ENCODE measurements at regions not wholly inside any gene's neighbourhood (a gene's known extent, or its start where the extent isn't known, plus 50 kb on each side); places are given as distances from the start of the nearest gene placed in this dataset.

GRCh38 chr3:67788396-67788795 lies 134.0 kb upstream of the SUCLG2 start:
- no peak for DNase-seq (ENCODE audit: low spot score)

- DNase-seq (ENCODE audit: low spot score) = no peak
These were observed 129.2 kb upstream of the SUCLG2 start for GRCh38 chr3:67783281-67784250.

- DNase-seq (ENCODE audit: low spot score) = no peak
These were observed 127.5 kb upstream of the SUCLG2 start for GRCh38 chr3:67781871-67782270.

GRCh38 chr3:67781218-67781617 lies 126.8 kb upstream of the SUCLG2 start:
- DNase-seq (ENCODE audit: low spot score) = peak; percentile 11

- no peak for DNase-seq (ENCODE audit: low spot score)
These were observed 120.3 kb upstream of the SUCLG2 start for GRCh38 chr3:67774676-67775075.

- no peak for DNase-seq (ENCODE audit: low spot score)
These were observed 111.2 kb upstream of the SUCLG2 start for GRCh38 chr3:67765575-67765974.

GRCh38 chr3:67745296-67745695 lies 90.9 kb upstream of the SUCLG2 start:
- DNase-seq (ENCODE audit: low spot score) = no peak

- DNase-seq (ENCODE audit: low spot score) = no peak
These were observed 90.3 kb upstream of the SUCLG2 start for GRCh38 chr3:67744699-67745098.

GRCh38 chr3:67739851-67740250 lies 85.4 kb upstream of the SUCLG2 start:
- no peak for DNase-seq (ENCODE audit: low spot score)

GRCh38 chr3:67737906-67738865 lies 83.8 kb upstream of the SUCLG2 start:
- no peak for DNase-seq (ENCODE audit: low spot score)

- DNase-seq (ENCODE audit: low spot score) = no peak
These were observed 82.7 kb upstream of the SUCLG2 start for GRCh38 chr3:67737140-67737539.

- no peak for DNase-seq (ENCODE audit: low spot score)
These were observed 79.0 kb upstream of the SUCLG2 start for GRCh38 chr3:67733269-67733950.

GRCh38 chr3:67724434-67724833 lies 70.0 kb upstream of the SUCLG2 start:
- no peak for DNase-seq (ENCODE audit: low spot score)

- DNase-seq (ENCODE audit: low spot score) = no peak
These were observed 69.5 kb upstream of the SUCLG2 start for GRCh38 chr3:67723863-67724262.

GRCh38 chr3:67719333-67719732 lies 64.9 kb upstream of the SUCLG2 start:
- no peak for DNase-seq (ENCODE audit: low spot score)

- no peak for DNase-seq (ENCODE audit: low spot score)
These were observed 61.6 kb upstream of the SUCLG2 start for GRCh38 chr3:67715971-67716370.

- DNase-seq (ENCODE audit: low spot score) = no peak
These were observed 59.5 kb upstream of the SUCLG2 start for GRCh38 chr3:67713764-67714469.

GRCh38 chr3:67712259-67712658 lies 57.8 kb upstream of the SUCLG2 start:
- no peak for DNase-seq (ENCODE audit: low spot score)

- no peak for DNase-seq (ENCODE audit: low spot score)
These were observed 56.0 kb upstream of the SUCLG2 start for GRCh38 chr3:67710396-67710795.

GRCh38 chr3:67706934-67707333 lies 52.5 kb upstream of the SUCLG2 start:
- no peak for DNase-seq (ENCODE audit: low spot score)

GRCh38 chr3:67704322-67704721 lies 49.9 kb upstream of the SUCLG2 start:
- DNase-seq (ENCODE audit: low spot score) = no peak

Data from LoVo (cell line).